GM12891 (cell line): ENCODE measurements at regions not wholly inside any gene's neighbourhood (a gene's known extent, or its start where the extent isn't known, plus 50 kb on each side); places are given as distances from the start of the nearest gene placed in this dataset.

Experiments
- POLR2A ChIP-seq: IDR thresholded peaks from 2 replicates; pipeline ENCODE4 v1.6.1; 2011; ENCODE audit warnings: low read depth, low read length, control low read depth
- POLR2AphosphoS5 ChIP-seq: IDR thresholded peaks from 2 replicates; pipeline ENCODE4 v1.6.1; 2011; ENCODE audit warnings: low read depth, low read length, control low read depth
- POU2F2 ChIP-seq: IDR thresholded peaks from 2 replicates; pipeline ENCODE4 v1.6.1; 2011; ENCODE audit warnings: low read depth, mild to moderate bottlenecking, control low read depth, low read length, moderate library complexity
- SPI1 ChIP-seq: IDR thresholded peaks from 2 replicates; pipeline ENCODE4 v1.6.1; 2011; ENCODE audit warnings: low read depth, low read length, control low read depth
- TAF1 ChIP-seq: IDR thresholded peaks from 2 replicates; pipeline ENCODE4 v1.6.1; 2011; ENCODE audit warnings: low read depth, low read length, control low read depth

DNA sequence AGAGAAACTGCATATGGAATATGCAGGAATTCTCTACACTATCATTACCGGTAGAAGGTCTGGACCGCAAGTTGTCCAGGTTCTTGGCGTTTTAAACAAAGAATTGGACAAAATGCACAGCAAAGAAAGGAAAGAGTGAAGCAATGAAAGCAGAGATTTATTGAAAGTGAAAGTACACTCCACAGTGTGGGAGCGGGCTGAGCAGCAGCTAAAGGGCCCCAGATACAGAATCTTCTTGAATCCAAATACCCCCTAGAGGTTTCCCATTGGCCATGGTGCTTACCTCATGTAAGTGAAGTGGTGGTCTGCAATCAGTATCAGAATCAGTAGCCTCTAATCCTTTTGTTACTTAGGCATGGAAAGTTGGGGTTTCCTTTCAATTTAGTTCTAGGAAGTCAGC lies 178.5 kb upstream of the IRX3 start:
- TF ChIP-seq POLR2AphosphoS5 (no peak), TAF1 (no peak), POLR2A (no peak), POU2F2 (no peak), SPI1 (no peak)
